Fibroblast of pulmonary artery (primary cell): ENCODE measurements at regions not wholly inside any gene's neighbourhood (a gene's known extent, or its start where the extent isn't known, plus 50 kb on each side); places are given as distances from the start of the nearest gene placed in this dataset.

ENCODE experiments used
- DNase-seq: peaks from one replicate; pipeline ENCODE4 v3.0.0-alpha.2; 2010; ENCODE audit warnings: low read depth
- H3K4me3 ChIP-seq: replicated peaks from 2 replicates; pipeline ENCODE4 v1.5.1; 2011; ENCODE audit warnings: low read depth, mild to moderate bottlenecking, control low read depth, low read length, moderate library complexity
- CTCF ChIP-seq: IDR thresholded peaks from 2 replicates; pipeline ENCODE4 v1.5.1; 2011; ENCODE audit warnings: mild to moderate bottlenecking, control low read depth, low read length, inconsistent platforms; ENCODE audit errors: missing control alignments

GRCh38 chr10:78258323-78259030 lies 224.8 kb downstream of the RPS24 start:
- DNase-seq, result no peak
- TF ChIP-seq CTCF, result no peak
- no peak overlapping the region for H3K4me3 ChIP-seq

DNA sequence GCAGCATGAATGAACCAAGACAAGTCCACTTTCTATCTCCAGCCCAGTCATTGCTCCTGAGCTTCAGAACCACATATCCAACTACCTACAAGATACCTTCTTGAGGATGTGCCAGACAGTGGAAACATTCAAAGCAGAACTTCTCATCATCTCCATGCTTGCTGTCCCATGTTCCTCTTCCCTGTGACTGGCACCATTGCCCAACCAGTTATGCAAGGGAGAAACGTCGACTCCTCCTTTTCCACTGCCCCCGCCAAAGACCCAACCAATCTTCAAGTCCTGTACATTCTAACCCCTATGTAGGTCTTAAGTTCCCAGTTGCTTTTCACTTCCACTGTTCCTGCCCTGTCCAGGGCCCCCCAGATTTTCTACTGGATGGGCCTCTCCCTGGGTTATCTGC lies 225.7 kb downstream of the RPS24 start:
- no peak overlapping the region for H3K4me3 ChIP-seq
- DNase-seq, result no peak
- TF ChIP-seq CTCF, result no peak

- no peak overlapping the region for H3K4me3 ChIP-seq
- DNase-seq, result peak; percentile 42
- peak; percentile 21 for TF ChIP-seq CTCF
Measured at GRCh38 chr10:78260141-78260540, 226.5 kb downstream of the RPS24 start.

DNA sequence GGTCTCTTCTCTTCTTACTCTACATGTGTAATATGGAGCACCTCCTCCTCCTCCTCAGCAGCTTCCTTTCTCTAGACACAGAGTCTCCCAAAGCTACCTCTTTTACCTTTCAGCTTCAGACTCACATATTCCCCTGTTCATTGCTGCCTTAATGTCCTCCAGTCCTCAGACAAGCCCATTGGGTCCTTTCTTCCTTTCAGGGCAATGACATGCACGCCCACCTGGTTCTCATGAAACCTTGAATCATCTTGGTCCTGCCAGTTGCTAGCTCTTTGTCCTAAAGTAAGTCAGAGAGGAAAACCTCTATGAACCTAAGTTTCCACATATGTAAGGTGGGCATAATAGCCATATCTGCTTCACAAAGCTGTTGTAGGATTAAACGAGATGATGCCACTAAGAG lies 227.0 kb downstream of the RPS24 start:
- TF ChIP-seq CTCF, result no peak
- no peak overlapping the region for H3K4me3 ChIP-seq
- no peak for DNase-seq

DNA sequence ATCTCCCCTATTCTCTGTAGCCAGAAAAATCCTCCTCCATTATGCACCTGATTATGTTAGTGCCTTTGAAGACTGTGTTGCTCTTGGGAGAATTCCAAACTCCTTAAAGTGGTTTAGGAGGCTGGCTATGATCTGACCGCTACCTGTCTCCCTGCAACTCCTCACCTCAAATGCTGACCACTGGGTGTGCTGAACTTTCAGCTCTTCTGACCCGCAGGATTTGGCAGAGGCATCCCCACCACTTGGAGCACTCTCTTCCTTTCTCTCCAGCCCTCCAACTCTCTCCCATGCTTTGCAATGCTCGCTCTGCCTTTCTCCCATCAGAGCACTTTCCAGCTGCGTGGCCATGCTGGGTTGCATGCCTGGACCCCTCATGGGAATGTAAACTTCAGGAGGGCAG lies 227.6 kb downstream of the RPS24 start:
- no peak for DNase-seq
- no peak for TF ChIP-seq CTCF

DNA sequence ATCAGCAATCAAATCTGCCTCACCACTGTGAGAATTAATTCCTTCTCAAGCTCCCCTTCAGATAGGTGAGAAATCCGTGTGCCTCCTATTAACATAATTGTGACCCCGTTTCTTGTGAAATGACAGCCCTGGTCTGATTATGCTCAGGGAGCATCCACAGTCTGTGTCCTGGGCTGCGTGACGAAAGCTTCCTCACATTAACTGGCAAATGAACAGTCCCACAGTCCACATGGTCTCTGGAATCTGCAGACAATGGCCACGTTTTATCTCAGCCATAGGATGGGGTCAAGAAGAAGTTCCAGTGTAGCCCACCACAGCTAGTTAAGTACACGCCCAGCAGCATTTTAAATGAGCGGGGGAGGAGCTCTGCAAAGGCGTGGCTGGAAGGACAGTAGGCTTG lies 229.2 kb downstream of the RPS24 start:
- TF ChIP-seq CTCF, result no peak
- no peak overlapping the region for H3K4me3 ChIP-seq
- no peak for DNase-seq

More for the DNA sequence above, 227.6 kb downstream of the RPS24 start:
- H3K4me3 ChIP-seq, result no peak overlapping the region

DNA sequence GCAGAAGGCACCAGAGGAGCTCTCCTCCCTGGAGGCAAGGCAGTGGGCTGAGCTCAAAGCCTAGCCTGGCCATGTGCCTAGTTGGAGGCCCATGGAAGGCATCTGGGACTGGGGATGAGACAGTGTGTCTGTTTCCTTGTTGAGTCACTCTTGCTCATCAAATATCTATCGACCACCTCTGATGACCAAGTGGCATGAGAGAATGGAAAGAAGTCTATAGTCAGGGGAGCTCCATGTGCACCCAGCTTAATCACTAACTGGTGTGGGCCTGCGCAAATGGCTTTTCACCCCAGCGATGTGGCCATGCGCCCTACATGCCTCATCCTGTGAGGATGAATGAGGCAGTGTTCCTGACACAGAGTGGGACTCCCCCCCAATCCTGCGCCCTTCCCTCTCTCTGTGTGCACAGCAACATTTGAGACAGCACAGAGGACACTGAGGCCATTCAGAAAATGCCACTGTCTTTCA lies 229.9 kb downstream of the RPS24 start:
- no peak overlapping the region for H3K4me3 ChIP-seq
- DNase-seq, result no peak
- TF ChIP-seq CTCF, result no peak
